HG03558 (cell line): ENCODE measurements at regions not wholly inside any gene's neighbourhood (a gene's known extent, or its start where the extent isn't known, plus 50 kb on each side); places are given as distances from the start of the nearest gene placed in this dataset.
"Not testable (repeated sequence)": the region's sequence is repeated elsewhere in the genome, so short reads cannot be mapped to it uniquely, and the experiment has no call there.

ENCODE experiments used
- ATAC-seq: cut with Tn5 transposase; IDR thresholded peaks from one replicate; pipeline ENCODE4 v1.9.1; 2021; ENCODE audit warnings: moderate number of reproducible peaks; ENCODE audit not compliant: unreplicated experiment; ENCODE audit errors: extremely low read depth

DNA sequence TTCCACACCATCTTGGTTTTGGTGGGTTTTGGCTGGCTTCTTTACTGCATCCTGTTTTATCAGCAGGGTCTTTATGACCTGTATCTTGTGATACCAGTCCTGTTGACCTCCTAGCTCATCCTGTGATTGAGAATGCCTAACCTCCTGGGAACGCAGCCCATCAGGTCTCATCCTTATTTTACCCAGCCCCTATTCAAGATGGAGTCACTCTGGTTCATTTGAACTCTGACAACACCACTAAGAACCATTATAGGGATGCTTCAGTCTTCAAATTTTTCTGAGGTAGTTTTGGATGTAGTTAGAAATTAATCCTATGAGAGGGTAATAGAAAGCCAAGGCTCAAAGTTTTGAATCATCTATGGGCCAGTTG lies 287.8 kb upstream of the SLC39A10 start:
- no peak for ATAC-seq

DNA sequence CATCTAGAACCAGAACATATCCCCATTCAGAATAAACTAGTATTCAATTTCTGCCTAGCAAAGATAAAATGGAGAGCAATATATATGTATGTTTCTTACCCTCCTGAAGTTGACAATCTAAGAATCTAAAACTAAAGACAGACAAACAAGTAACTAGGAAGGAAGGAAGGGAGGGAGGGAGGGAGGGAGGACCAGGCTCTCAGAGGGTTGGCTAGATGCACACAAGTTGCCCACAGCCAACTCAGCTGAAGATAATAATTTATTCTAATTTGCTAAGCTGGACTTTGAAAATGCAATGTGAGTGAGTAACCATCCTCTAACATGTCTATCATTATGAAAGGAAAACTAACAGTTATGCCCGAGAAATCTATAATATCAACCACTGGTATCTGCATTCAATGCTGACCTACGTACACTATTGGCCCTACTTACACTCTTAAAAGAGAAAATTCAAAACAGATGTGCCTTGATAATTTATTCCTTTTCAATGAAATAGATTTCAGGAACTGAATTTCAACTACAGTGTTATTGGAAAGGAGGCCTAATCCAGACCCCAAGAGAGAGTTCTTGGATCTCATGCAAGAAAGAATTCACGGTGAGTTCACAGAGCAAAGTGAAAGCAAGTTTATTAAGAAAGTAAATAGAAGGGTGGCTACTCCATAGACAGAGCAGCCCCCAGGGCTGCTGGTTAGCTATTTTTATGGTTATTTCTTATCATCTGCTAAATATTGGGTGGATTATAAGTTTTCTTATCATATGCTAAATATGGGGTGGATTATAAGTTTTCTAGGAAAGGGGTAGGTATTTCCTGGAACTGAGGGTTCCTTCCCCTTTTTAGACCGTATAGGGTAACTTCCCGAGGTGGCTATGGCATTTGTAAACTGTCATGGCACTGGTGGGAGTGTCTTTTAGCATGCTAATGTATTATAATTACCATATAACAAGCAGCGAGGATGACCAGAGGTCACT lies 288.5 kb upstream of the SLC39A10 start:
- no peak for ATAC-seq

- no peak for ATAC-seq
These were observed 289.2 kb upstream of the SLC39A10 start for GRCh38 chr2:195367809-195368208.

DNA sequence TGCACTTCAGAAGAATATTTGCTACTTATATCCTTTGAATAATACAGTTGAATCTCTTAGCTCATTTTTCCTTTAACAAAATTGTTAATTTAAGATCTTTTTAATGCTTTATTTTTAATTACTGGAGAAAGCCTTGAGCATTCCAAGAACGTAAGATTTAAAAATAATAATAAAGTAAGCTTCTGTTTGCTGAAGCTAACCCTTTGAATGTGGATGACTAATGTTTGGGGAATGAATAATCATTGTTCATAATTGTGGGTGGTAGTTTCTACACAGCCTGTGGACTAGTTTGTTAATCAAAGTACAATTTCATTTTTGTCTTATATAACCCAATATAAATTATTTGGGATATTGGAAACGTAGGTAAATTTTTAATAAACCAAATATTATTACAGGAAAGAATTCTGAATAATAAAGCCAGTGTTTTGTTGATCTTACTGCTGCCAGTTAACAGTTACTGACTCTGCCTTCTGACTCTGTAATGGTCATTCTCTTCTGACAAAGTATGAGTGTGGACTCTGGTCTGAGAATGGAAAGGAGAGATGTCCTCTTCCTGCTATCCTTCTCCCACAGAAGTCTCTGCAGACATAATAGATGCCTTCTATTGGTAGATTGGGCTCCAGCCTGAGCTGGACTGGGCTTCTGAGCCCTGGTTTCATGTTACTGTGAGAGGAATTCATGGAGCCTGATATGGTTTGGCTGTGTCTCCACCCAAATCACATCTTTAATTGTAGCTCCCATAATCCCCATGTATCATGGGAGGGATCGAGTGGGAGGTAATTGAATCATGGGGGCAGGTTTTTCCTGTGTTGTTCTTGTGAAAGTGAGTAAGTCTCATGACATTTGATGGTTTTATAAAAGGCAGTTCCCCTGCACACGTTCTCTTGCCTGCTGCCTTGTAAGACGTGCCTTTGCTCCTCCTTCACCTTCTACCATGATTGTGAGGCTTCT lies 292.7 kb upstream of the SLC39A10 start:
- ATAC-seq = no peak

DNA sequence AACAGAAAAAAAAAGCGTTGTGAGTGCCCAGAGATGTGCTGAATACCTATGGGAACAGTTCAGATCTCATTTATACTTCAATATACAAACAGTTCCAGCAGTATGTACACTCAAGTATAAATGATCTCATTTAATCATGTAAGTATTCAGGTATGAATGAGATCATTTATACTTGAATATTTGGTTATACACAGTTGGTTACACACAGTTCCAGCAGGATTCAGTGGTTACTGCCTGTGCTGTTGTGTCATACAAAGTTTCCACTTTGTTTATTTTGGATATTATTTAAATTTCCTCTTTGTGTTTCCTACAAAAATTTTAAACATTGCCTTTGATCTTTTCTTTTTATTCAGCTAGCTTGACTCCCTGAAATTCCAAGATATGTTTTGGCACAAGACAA lies 293.5 kb upstream of the SLC39A10 start:
- ATAC-seq = no peak

DNA sequence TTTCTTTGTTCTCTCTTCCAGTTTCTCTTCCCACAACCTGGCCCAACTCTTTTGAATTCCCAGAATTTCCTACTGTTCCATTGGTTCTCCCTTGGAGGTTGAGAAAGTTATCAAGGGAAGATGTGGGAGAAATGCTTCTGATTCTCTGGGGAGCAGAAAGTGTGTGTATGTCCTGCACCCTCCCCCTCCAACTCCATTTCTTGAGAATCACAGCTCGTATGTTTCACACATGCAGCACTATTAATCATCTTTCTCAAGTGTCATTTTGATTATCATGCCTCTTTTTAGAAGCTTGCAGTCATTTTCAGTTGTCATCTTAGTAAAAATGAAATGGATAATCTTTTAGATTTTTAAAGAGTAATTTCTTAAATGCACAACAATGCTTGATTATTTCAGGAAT lies 296.8 kb upstream of the SLC39A10 start:
- ATAC-seq = no peak

GRCh38 chr2:195359043-195359735 lies 297.8 kb upstream of the SLC39A10 start:
- ATAC-seq = no peak

GRCh38 chr2:195356920-195357440 lies 300.0 kb upstream of the SLC39A10 start:
- no peak for ATAC-seq

DNA sequence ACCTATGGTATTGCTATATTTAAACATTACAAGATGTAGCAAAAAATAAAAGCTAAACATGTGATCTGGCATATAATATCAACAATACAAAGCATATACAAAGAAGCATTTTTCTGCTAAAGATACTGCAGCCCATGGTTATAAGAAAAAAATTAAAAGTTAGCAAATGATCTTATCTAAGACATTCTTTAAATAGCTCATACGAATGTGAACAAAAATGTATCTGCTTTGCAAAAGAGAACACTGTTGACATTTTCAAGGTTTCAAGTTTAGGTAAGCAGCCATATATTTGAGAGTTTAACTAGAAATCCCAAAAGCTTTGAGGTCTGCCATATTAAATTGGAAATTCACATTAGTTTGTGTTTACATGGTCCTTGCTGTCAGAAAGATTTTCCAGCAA lies 301.0 kb upstream of the SLC39A10 start:
- ATAC-seq = no peak

DNA sequence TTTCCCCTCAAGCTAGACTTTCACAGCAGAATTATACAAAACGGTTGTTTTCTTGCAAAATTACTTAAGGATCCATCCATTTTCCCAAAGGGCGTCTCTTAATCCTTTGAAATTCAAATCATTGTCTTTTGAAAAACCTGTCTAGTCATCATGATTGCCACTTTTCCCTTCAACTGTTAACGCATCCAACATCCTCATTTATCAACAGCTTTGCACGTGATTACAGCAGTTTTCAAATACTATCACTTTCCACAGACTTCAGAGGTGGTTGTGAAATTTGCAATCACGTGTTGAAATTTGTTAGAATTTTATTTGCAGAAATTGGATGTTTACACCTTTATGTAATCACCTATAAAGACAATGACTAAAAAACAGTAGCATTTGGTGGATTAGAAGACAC lies 304.4 kb upstream of the SLC39A10 start:
- ATAC-seq = no peak

GRCh38 chr2:195343942-195344530 lies 313.0 kb upstream of the SLC39A10 start:
- no peak for ATAC-seq

DNA sequence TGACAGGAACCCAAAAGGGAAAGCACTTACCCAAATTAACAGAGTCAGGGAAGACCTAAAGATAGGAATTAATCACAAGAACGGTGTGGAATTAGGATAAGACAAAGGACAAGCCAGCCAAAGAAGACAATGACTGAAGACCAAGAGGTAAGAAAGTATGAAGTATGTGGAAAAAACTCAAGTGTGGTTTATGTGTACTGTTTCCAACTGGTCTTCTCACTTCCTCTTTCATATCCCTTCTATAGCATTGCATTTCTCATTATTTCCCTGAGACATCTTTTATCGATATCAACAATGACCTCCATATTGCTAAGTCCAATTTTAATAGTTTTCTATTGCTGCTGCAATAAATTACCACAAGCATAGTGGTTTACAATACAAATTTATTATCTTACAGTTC lies 313.5 kb upstream of the SLC39A10 start:
- ATAC-seq = peak; percentile 49

- ATAC-seq = no peak
These were observed 315.0 kb upstream of the SLC39A10 start for GRCh38 chr2:195342061-195342460.

- ATAC-seq = no peak
These were observed 318.2 kb upstream of the SLC39A10 start for GRCh38 chr2:195338856-195339255.

DNA sequence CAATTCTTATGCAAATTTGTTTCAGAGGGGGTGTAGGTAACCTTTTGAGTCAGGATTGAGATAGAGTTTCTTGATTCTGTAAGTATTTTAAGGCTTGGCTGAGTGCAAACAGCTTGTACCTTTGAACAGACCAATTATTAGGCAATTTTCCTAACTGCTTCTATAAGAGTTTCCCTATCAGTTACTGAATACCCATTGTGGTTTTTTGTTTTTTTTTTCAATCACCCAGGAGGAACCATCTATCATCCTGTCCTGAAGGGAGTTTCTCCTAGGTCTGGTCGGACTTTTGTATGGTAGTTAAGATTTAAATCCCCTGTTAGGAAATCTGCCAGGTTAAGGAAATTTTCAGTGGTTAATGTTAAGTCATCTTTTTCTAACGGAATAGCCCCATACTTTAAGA lies 319.4 kb upstream of the SLC39A10 start:
- no peak for ATAC-seq

GRCh38 chr2:195333869-195334268 lies 323.2 kb upstream of the SLC39A10 start:
- ATAC-seq = no peak

DNA sequence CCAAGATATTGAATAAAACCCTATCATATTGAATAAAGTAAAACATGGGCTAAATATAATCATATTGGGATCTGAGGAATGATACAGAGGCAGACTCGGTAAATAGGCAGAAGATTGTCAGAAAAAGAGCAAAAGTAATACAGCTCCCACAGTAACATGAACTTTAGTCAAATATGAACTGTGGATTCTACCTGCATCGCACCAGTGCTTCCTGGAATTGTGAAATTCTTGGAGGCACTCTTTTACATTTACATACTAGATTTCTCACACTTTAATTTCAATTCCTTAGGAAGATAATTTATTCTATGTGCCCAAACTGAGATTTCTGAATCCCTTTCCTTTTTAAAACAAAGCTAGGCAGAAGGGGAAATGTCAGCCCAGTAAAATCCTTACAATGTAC lies 325.1 kb upstream of the SLC39A10 start:
- no peak for ATAC-seq

- ATAC-seq = no peak
These were observed 325.9 kb upstream of the SLC39A10 start for GRCh38 chr2:195331129-195331528.

GRCh38 chr2:195330513-195330956 lies 326.5 kb upstream of the SLC39A10 start:
- no peak for ATAC-seq

GRCh38 chr2:195329784-195330183 lies 327.2 kb upstream of the SLC39A10 start:
- not testable (repeated sequence) for ATAC-seq
